HEK293 (cell line): ENCODE measurements at regions not wholly inside any gene's neighbourhood (a gene's known extent, or its start where the extent isn't known, plus 50 kb on each side); places are given as distances from the start of the nearest gene placed in this dataset.

ENCODE experiments used
- CTCF ChIA-PET: fragments of 350-600 bp; formaldehyde crosslinking; extraction: SDS; loops from one replicate; lab custom pipeline; 2021; ENCODE audit warnings: antibody characterized with exemption; lab: Yijun Ruan, JAX
- POLR2A ChIA-PET: fragments of 300-600 bp; formaldehyde crosslinking; extraction: SDS; loops from one replicate; lab custom pipeline; 2020; ENCODE audit warnings: antibody characterized with exemption, inconsistent platforms; lab: Yijun Ruan, JAX
- H3K27ac ChIP-seq: fragments of 200-500 bp; sonication (Bioruptor generic); 2 replicates; pipeline ENCODE4 v1.5.1; 2014; ENCODE audit warnings: low read depth, low read length, control low read depth, inconsistent platforms; ENCODE audit errors: extremely low read depth
- H3K36me3 ChIP-seq, 2 experiments: fragments of 200-500 bp in 1 of 2; sonication (Bioruptor generic) in 1 of 2; 1 replicate in 1 of 2; 2 replicates in 1 of 2; pipeline ENCODE4 v1.5.1; 2014 to 2017; ENCODE audit warnings: inconsistent platforms in 2 of 2, low read length in 2 of 2; ENCODE audit not compliant: control insufficient read depth in 2 of 2, insufficient read depth in 1 of 2
- H3K4me1 ChIP-seq: fragments of 200-500 bp; sonication (Bioruptor generic); 2 replicates; pipeline ENCODE4 v1.5.1; 2014; ENCODE audit warnings: mild to moderate bottlenecking, low read length, inconsistent platforms; ENCODE audit not compliant: control insufficient read depth, insufficient read depth
- H3K4me3 ChIP-seq: 2 replicates; pipeline ENCODE4 v1.5.1; 2011; ENCODE audit warnings: low read depth, mild to moderate bottlenecking, control low read depth, low read length, moderate library complexity
- H3K9me3 ChIP-seq: fragments of 200-500 bp; sonication (Bioruptor generic); 2 replicates; pipeline ENCODE4 v1.5.1; 2014; ENCODE audit warnings: low read depth, low read length, inconsistent platforms; ENCODE audit not compliant: control insufficient read depth, insufficient read depth
- BCL6B ChIP-seq: fragments of 450-650 bp; formaldehyde crosslinking; IDR thresholded peaks from 2 replicates; pipeline ENCODE4 v1.5.1; 2017; ENCODE audit warnings: missing biosample characterization, missing genetic modification characterization
- GLIS1 ChIP-seq: fragments of 450-650 bp; formaldehyde crosslinking; IDR thresholded peaks from 2 replicates; pipeline ENCODE4 v1.5.1; 2016; ENCODE audit warnings: missing biosample characterization, missing genetic modification characterization
- KLF9 ChIP-seq: fragments of 450-650 bp; formaldehyde crosslinking; IDR thresholded peaks from 2 replicates; pipeline ENCODE4 v1.5.1; 2016; ENCODE audit warnings: missing biosample characterization, missing genetic modification characterization, low read depth
- PRDM4 ChIP-seq: fragments of 450-650 bp; formaldehyde crosslinking; IDR thresholded peaks from 2 replicates; pipeline ENCODE4 v1.5.1; 2017; ENCODE audit warnings: missing biosample characterization, missing genetic modification characterization
- SP3 ChIP-seq: fragments of 450-650 bp; formaldehyde crosslinking; IDR thresholded peaks from 2 replicates; pipeline ENCODE4 v1.5.1; 2016; ENCODE audit warnings: missing biosample characterization, missing genetic modification characterization
- TSHZ1 ChIP-seq: fragments of 450-650 bp; formaldehyde crosslinking; IDR thresholded peaks from 2 replicates; pipeline ENCODE4 v1.5.1; 2016; ENCODE audit warnings: missing biosample characterization, missing genetic modification characterization, borderline replicate concordance
- ZBTB1 ChIP-seq: fragments of 450-650 bp; formaldehyde crosslinking; IDR thresholded peaks from 2 replicates; pipeline ENCODE4 v1.5.1; 2016; ENCODE audit warnings: missing biosample characterization, missing genetic modification characterization
- ZBTB21 ChIP-seq: fragments of 450-650 bp; formaldehyde crosslinking; IDR thresholded peaks from 2 replicates; pipeline ENCODE4 v1.5.1; 2017; ENCODE audit warnings: missing biosample characterization, missing genetic modification characterization
- ZBTB49 ChIP-seq: fragments of 450-650 bp; formaldehyde crosslinking; IDR thresholded peaks from 2 replicates; pipeline ENCODE4 v1.5.1; 2016; ENCODE audit warnings: missing biosample characterization, missing genetic modification characterization, low read depth
- ZFP69B ChIP-seq: fragments of 450-650 bp; formaldehyde crosslinking; IDR thresholded peaks from 2 replicates; pipeline ENCODE4 v1.5.1; 2016; ENCODE audit warnings: missing biosample characterization, missing genetic modification characterization
- ZIC2 ChIP-seq: fragments of 450-650 bp; formaldehyde crosslinking; IDR thresholded peaks from 2 replicates; pipeline ENCODE4 v1.5.1; 2016; ENCODE audit warnings: missing biosample characterization, missing genetic modification characterization
- ZNF138 ChIP-seq: fragments of 450-650 bp; formaldehyde crosslinking; IDR thresholded peaks from 2 replicates; pipeline ENCODE4 v1.5.1; 2016; ENCODE audit warnings: missing biosample characterization, missing genetic modification characterization, borderline replicate concordance
- ZNF140 ChIP-seq: fragments of 450-650 bp; formaldehyde crosslinking; IDR thresholded peaks from 2 replicates; pipeline ENCODE4 v1.5.1; 2016; ENCODE audit warnings: missing biosample characterization, missing genetic modification characterization
- ZNF24 ChIP-seq: fragments of 450-650 bp; formaldehyde crosslinking; IDR thresholded peaks from 2 replicates; pipeline ENCODE4 v1.5.1; 2016; ENCODE audit warnings: missing biosample characterization, missing genetic modification characterization
- ZNF274 ChIP-seq, 2 experiments: fragments of 200-500 bp in 1 of 2; fragments of 450-650 bp in 1 of 2; sonication (Bioruptor generic) in 1 of 2; formaldehyde crosslinking in 1 of 2; IDR thresholded peaks; 2 replicates each; pipeline versions ENCODE4 v1.5.1 to v1.6.1; 2014 to 2016; ENCODE audit warnings: borderline replicate concordance in 1 of 2, inconsistent platforms in 1 of 2, low read length in 1 of 2, missing biosample characterization in 1 of 2, missing genetic modification characterization in 1 of 2
- ZNF394 ChIP-seq: fragments of 450-650 bp; formaldehyde crosslinking; IDR thresholded peaks from 2 replicates; pipeline ENCODE4 v1.5.1; 2016; ENCODE audit warnings: missing biosample characterization, missing genetic modification characterization, mild to moderate bottlenecking, moderate library complexity, borderline replicate concordance
- ZNF473 ChIP-seq: fragments of 450-650 bp; formaldehyde crosslinking; IDR thresholded peaks from 2 replicates; pipeline ENCODE4 v1.5.1; 2017; ENCODE audit warnings: missing biosample characterization, missing genetic modification characterization
- ZNF488 ChIP-seq: fragments of 450-650 bp; formaldehyde crosslinking; IDR thresholded peaks from 2 replicates; pipeline ENCODE4 v1.5.1; 2016; ENCODE audit warnings: missing biosample characterization, missing genetic modification characterization

- Histone ChIP-seq H3K4me3 (no peak overlapping the region), H3K4me1 (peaks cover 25% of the 10 kb centered on the region), H3K9me3 (no peaks in the 10 kb centered on the region), H3K36me3 (no peaks in the 10 kb centered on the region), H3K27ac (no peak overlapping the region)
- TF ChIP-seq ZNF488, result no peak
- TF ChIP-seq GLIS1, result peak; percentile 28; the same call in 1 of the 2 replicates
- TF ChIP-seq ZNF473 (tag by site-specific recombination), result no peak
- POLR2A ChIA-PET, result interaction anchor here (1.1 kb wide), 1 partner anchor 275 kb away, joined by 3 read pairs; no protein-coding TSS in a partner anchor
- CTCF ChIA-PET, result interaction anchor here (0.6 kb wide), 1 partner anchor 32 kb away, joined by 3 read pairs; no protein-coding TSS in a partner anchor
Observed at GRCh38 chr15:96051598-96051997, 278.9 kb upstream of the NR2F2 start.

GRCh38 chr15:96052154-96052553 is 278.3 kb upstream of the NR2F2 start:
- Histone ChIP-seq H3K4me1 (peaks cover 21% of the 10 kb centered on the region), H3K4me3 (no peak overlapping the region), H3K9me3 (no peaks in the 10 kb centered on the region), H3K36me3 (no peaks in the 10 kb centered on the region), H3K27ac (peak overlapping the region; percentile 98; the same call in 1 of the 2 replicates)
- ChIA-PET POLR2A (interaction anchor here (1.1 to 1.3 kb wide), 2 partner anchors 275 to 278 kb away, joined by 3 read pairs; partner anchors contain the start of gene NR2F2), CTCF (interaction anchor here (0.6 kb wide), 1 partner anchor 1988 kb away, joined by 4 read pairs; no protein-coding TSS in a partner anchor)
- TF ChIP-seq ZIC2 (tag by site-specific recombination) (no peak), KLF9 (tag by site-specific recombination) (no peak), TSHZ1 (tag by site-specific recombination) (no peak), ZBTB1 (tag by site-specific recombination) (no peak), ZNF274 (IDR thresholded peaks at IDR 0.05; ENCODE audit: low read length) (no peak), ZNF274 (tag by site-specific recombination; IDR thresholded peaks at IDR 0.05; ENCODE audit: borderline replicate concordance) (no peak), ZNF394 (tag by site-specific recombination) (no peak)

GRCh38 chr15:96052572-96053030 is 277.9 kb upstream of the NR2F2 start:
- Histone ChIP-seq H3K4me3 (no peak overlapping the region), H3K4me1 (peaks cover 18% of the 10 kb centered on the region), H3K27ac (peak overlapping the region; percentile 98), H3K36me3 (no peaks in the 10 kb centered on the region), H3K9me3 (no peaks in the 10 kb centered on the region)
- ChIA-PET CTCF (interaction anchor here (0.6 to 1.5 kb wide), 2 partner anchors 21 to 1989 kb away, joined by 4 to 5 read pairs; no protein-coding TSS in a partner anchor), POLR2A (interaction anchor here (1.0 to 1.3 kb wide), 4 partner anchors 274 to 281 kb away, joined by 3 to 4 read pairs (median 3); partner anchors contain the start of gene NR2F2)
- TF ChIP-seq ZBTB49 (tag by site-specific recombination) (no peak), ZNF138 (tag by site-specific recombination) (no peak), SP3 (tag by site-specific recombination) (no peak), ZBTB21 (no peak), GLIS1 (peak; percentile 73; the same call in 1 of the 2 replicates), ZNF24 (no peak), ZFP69B (tag by site-specific recombination) (peak; percentile 90), PRDM4 (tag by site-specific recombination) (no peak), ZNF140 (no peak), BCL6B (0 out of 2 replicates have a peak, but pooled peaks have one; percentile 23)
